HG03571 (cell line): ENCODE measurements at regions not wholly inside any gene's neighbourhood (a gene's known extent, or its start where the extent isn't known, plus 50 kb on each side); places are given as distances from the start of the nearest gene placed in this dataset.
"Not testable (repeated sequence)": the region's sequence is repeated elsewhere in the genome, so short reads cannot be mapped to it uniquely, and the experiment has no call there.

Experiments used
- ATAC-seq: cut with Tn5 transposase; IDR thresholded peaks from one replicate; pipeline ENCODE4 v1.9.1; 2021; ENCODE audit not compliant: unreplicated experiment

DNA sequence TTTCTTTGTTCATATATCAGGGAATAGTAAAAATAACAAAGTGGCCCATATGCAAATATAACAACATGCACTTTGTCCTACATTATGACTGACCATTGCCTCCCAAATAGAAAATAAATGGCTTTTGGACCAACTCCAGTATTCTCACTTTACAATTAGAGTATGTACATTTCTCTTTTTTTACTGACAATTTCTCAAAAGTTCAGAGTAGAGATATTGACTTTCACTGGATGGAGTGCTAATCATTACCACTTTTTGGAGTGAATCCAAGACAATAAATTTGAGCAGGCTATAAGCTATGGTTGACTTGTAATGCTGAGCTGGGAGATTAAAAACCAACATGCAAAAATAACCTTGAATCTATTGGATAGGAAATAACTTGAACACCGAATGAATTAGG is 987.4 kb downstream of the SUCLG1 start:
- no peak for ATAC-seq

DNA sequence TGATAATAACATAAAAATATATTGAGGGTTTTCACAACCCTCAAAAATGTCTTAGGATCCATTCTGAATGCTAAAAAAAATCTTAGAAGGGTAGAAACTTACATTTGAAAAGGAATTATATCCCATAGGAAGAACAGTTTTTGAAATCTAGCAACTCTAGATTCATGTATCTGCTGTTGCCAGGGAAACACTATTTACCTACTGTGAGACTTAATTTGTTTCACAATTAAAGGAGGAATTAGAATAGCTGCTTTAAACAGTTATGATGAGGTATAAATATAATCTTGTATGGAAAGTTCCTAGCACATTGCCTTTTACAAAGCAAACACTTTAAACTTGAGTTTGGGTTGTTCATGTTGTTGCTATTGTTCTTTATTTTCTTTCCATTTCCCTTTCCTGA is 988.2 kb downstream of the SUCLG1 start:
- no peak for ATAC-seq

DNA sequence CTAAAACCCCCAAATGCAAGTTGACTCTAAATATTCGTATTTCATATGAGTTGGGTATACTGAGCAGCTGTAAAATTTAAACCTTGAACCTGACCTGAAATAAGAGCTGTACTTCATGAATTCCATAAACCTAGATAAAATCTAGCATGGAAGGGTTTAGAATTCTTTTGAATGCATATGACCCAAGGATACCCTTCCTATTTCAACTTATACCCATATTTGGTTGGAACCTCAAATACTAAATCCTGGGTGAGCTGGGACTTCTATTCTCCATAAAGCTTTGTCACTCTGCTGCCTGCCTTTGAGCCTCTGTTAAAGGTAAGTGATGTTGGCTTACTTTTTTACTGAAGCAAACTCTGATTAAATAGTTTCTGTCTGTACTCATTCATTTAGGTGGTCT is 994.6 kb downstream of the SUCLG1 start:
- no peak for ATAC-seq

DNA sequence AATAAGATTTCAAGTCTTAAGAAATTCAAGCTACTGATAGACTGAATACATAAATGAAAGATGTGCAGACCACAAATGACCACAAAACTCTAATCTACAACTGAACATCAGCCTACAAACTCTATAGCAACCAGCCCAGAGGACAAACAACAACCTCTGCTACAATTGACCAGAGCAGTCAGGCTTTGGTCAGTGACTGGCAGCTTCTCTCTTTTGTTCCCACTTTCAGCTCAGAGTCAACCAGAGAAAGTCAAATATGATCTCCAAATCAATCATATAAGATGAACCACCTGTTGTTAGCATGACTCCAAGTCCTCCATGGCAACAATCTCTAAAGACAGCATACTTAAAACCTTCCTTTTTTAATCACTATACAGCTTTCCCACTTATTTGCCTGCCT is 996.2 kb downstream of the SUCLG1 start:
- ATAC-seq = no peak

DNA sequence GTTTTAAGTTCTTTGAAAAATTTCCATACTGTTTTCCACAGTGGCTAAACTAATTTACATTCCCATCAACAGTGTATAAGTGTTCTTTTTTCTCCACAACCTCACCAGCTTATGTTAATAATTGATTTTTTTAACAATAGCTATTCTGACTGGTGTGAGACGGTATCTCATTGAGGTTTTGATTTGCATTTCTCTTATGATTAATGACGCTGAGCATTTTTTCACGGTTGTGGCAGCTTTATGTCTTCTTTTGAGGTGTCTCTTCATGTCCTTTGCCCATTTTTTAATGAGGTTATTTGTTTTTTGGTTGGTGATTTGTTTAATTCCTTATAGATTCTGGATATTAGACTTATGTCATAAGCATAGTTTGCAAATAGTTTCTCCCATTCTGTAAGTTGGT is 997.9 kb downstream of the SUCLG1 start:
- ATAC-seq = no peak

DNA sequence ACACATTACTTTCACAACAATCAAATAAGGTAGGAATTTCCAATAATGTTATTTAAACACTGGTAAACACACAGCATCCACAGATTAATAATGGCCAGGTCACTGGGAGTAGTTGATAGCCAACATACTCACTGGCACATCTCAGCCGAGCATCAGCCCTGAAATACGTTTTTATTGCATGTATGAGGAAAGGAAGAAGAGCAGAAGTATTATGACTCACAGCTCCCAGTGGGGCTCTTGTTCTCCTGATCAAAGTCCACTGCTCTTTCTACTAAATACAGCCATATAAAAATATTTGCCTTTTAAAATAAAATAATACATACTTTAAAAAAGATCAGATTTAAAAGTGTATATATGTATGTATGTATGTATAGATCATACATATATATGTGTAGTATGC is 999.6 kb downstream of the SUCLG1 start:
- no peak for ATAC-seq

DNA sequence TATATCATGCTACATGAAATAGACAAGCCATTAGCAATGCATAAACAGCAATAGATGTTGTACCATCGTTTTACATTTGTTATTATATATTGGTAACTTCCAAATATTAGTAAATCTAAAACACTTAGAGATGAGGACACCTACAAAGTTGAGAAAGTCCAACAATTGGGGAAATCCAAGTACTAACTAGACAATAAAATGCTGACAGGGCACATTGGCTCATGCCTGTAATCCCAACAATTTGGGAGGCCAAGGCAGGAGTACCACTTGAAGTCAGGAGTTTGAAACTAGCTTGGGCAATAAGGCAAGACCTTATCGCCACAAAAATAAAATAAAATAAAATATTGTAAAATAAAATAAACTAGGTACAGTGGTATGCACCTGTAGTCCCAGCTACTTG is 1023.1 kb downstream of the SUCLG1 start:
- no peak for ATAC-seq

DNA sequence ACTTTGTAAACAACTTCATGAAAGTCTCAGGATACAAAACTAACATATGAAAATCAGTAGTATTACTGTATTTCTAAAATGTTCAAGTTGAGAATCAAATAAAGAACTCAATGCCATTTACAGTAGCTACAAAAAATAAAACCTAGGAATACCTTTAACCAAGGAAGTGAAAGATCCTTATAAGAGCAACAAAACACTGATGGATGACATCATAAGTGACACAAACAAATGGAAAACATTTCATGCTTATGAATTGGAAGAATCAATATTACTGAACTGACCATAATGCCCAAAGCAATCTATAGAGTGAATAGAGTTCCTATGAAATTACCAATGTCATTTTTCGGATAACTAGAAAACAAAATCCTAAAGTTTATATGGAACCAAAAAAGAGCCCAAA is 1038.1 kb downstream of the SUCLG1 start:
- no peak for ATAC-seq

DNA sequence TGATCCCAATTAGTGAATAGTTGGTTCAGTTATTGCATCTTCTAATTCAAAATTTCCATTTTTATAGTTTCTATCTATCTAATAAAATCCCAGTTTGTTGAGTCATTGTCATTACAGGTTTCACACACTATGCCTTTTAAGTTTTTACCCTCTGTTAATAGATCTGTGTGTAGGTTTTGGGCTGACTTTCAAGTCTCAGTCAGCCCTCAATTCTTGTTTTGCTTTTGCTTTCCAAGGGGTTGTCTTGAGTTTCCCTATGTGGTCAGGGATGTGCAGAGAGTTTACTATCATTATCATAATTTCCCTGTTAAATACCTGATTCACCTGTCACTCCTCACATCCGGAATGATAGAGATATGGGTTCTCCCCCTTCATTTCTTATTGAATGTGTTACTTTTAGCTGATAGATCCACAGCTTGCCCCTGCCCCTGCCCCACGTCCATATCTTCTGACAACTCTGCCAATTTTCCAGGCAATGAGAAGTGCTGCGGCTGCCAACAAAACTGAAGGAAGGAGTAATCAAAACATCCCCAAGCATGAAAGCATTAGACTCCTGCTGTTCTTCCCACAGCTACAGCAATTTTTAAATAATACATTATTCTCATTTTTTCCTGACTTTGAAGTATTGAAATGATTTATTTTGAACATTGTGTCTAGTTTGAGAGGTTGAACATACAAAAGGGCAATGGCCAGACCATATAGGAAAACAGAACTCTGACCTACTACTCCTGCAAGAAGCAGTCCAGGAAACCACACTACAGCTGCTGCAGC is 1064.8 kb downstream of the SUCLG1 start:
- no peak for ATAC-seq

DNA sequence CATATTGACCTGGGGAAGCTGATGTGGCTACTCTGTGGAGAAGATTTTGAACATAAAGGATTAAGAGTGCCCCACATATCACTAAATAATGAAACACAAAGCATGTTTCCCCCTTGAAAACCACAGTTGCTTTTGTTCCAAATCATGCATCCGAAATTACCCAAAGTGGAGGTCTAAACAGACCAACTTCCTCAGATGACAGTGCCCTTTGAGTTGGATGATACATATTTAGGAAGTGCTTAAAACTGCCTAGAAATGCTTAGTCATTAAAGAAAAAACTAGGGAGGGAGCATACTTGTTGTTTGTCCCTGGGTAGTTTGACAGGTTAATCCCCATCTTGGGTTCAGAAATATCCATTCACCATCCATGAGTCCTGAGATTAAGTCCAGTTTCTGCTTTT is 1070.3 kb downstream of the SUCLG1 start:
- ATAC-seq = no peak

DNA sequence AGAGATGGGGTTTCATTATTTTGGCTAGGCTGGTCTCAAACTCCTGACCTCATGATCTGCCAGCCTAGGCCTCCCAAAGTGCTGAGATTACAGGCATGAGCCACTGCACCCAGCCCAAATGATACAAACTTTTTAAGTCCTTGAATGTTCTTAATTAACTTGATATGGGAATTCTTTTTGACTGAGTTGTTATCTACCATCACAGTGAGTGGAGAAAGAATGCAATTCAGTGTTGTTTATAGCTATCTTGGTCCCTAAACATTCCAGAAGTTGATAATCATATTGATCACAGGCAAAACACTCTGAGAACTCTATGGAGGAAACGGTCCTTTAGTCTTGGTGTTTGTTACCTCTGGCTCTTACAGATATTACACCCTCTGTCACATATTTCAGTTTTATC is 1072.5 kb downstream of the SUCLG1 start:
- no peak for ATAC-seq

DNA sequence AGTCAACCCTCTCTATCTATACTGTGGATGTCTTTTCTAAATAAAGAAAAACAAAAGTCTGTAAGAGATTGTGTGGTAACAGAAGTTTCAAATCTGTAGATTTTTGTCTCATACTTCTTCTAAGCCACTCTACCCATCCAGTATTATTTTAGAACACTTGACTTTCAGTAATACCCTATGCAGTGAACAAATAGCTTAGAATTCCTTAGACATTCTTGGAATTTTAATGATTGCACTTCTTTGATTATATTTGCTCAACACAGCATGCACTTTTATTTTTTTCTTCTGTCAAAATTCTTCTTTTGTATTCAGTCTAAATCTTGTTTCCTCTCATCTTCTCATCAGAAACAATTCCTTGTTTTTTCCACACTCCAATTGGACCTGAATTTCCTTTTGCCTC is 1080.2 kb downstream of the SUCLG1 start:
- no peak for ATAC-seq

DNA sequence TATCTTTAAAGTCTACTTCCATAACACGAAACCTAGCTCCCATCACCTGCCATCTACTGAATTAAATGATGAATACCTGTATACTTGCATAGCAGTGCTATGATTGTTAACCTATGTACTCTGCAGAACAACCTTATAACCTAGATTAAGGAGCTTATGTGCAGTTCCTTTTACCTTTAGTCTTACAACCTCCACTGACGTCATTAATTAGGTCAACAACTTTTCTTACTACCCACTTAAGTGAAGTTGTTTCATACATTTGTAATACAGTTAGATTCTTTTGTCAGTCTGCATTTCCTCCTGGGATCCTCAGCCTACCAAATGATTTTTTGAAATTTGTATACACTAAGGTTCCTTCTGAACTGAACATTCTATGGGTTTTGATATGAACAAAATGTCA is 1082.3 kb downstream of the SUCLG1 start:
- no peak for ATAC-seq

DNA sequence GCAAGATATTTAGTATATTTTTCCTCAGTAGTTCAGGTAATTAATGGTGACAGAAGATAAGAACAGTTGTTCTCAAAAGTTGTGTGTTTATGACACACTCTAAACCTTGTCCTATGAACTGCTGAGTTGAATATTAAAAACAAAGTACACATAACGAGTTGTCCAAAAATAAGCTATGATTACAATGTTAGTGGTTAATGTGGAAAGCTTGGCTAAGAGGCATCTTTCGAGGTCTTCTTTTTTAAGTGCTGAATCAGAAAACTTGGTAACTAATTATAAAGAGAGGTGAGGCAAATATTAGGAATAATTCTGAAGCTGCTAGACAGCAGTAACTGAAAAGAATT is 1088.7 kb downstream of the SUCLG1 start:
- ATAC-seq = no peak

DNA sequence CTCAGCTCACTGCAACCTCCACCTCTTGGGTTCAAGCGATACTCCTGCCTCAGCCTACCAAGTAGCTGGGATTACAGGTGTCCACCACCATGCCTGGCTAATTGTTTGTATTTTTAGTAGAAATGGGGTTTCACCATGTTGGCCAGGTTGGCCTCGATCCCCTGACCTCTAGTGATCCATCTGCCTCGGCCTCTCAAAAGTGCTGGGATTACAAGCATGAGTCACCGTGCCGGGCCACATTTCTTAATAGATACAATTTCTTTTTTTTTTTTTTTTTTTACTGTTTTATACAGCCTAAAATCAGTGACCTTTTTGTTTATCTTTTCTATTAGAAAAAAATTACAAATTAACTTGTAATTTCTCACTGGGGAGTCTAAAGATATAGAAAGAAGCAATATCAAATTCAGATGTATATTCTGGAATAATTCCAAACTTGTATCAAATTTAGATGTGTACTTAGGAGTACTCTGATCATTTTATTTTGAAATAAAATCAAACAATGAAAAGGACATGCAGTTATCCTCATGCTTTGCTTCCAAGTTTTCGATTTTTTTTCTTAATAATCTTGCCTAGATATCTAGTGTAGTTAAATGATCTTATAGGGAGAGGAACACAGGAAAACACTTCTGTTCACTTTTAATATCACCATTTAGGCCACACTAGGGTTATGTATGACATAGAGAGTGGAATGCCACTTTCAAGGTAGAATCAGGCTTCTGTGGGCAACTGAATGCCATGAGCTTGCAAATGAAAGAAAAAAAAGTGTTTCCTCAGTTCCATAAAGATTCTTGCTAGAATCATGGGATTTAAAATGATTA is 1089.3 kb downstream of the SUCLG1 start:
- no peak for ATAC-seq

DNA sequence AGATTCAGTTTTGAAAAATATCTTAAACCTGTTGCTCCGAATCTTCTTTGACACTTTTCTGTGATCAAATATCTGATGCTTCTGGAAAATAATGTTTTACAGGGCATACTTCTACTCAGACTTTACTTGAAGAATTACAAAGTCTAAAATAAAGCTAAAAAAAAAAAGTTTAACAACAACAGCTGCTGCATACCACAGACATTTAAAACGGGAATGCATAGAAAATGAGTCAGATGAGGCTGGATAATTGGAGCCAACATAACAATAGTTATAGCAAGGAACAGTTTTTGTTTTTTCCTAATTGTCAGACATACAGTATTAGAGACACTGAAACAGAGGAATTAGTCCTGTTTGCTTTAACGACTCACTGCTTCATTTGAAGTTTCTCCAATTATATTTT is 1090.2 kb downstream of the SUCLG1 start:
- no peak for ATAC-seq

DNA sequence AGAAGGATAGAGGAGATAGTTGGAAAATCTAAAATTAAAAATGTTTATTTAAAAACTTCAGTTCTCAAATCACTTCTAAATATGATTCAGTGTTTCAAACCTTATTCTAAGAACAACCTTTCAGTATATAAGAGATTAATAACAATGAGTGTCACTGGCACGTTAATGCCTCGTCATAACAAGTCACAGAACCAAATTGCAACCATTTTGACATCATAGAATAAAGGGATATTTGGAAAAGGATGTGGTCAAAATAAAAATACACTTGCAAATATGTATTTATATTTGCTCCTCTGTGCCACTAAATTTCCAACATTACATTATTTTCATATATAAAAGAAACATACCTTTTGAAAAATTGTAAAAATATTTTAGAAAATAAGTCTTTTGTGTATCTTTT is 1090.6 kb downstream of the SUCLG1 start:
- no peak for ATAC-seq

DNA sequence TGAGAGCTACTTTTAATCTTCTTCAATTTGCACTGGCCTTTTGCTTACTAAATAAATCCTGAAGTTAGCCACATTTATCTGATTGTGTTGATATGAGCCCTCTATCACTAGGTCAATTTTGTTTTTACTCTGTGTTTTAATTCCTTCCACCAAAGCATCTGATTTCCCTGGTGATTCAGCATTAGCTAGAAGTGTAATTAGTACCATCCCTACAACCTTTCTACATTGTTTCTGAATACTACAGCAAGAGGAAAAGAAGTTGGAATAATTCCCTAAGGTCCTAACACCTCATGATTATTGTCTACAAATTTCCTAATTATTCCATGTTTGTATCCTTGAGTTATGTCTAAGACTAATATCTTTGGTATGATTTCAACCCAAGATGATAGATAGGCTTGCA is 1093.6 kb downstream of the SUCLG1 start:
- no peak for ATAC-seq

DNA sequence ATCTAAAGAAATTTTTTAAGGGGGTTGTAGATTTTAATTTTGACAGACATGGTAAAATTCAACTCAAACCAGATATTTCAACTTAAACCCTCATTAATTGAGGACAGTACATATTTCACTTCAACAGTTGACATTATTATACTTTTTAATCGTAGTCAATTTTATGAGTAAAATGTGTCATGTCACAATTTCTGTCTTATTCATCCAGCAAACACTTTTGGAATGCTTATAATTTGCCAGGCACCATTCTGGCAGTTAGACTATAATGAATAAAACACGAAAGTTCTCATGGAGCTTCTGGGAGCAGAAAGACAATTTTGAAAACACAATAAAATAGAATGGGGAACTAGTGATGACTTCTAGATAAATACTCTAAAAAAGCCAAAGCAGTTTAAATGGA is 1094.8 kb downstream of the SUCLG1 start:
- ATAC-seq = no peak

DNA sequence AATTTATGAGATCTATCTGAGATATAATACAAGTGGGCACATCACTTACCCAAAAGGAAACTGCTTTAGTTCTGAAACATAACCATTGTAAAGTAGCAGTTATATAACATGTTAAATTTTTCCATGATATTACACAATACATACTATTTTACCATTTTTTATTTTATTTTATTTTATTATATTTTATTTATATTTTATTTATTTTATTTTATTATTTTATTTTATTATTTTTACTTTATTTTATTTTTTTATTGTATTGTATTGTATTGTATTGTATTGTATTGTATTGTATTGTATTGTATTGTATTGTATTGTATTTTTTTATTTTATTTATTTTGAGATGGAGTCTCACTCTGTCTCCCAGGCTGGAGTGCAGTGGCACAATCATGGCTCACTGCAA is 1095.9 kb downstream of the SUCLG1 start:
- not testable (repeated sequence) for ATAC-seq

DNA sequence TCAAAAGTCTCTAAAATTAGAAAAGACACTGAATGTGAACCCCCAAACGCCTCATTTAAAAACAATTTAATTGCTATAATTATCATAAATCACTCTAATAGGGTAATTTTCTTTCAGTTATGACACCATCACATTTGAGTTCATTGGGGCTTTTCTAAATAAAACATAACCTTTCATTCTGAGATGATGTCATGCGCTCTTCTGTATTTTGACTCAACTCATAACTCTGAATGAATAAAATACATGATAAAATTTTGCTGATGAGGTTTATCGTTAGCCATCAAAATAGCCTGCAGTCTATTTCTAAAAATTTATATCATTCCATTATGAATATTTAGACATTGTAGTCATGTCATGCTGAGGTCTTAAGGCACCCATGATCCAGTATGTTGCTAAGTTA is 1099.7 kb downstream of the SUCLG1 start:
- ATAC-seq = no peak

DNA sequence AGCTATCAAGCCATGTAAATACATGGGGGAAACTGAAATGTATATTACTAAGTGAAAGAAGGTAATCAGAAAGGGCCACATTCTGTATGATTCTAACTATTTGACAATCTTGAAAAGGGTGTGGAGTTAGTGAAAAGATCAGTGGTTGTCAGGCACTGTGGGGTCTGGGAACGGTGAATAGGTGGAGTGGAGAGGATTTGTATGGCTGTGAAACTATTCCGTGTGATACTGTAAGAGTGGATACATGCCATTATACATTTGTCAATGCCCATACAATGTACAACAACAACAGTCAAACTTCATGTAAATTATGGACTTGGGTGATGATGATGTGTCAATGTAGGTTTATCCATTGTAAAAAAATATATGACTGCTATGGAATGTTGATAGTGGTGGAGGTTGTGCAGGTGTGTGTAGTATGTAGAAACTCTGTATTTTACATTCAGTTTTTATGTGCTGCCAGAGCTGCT is 1116.2 kb downstream of the SUCLG1 start:
- ATAC-seq = no peak

DNA sequence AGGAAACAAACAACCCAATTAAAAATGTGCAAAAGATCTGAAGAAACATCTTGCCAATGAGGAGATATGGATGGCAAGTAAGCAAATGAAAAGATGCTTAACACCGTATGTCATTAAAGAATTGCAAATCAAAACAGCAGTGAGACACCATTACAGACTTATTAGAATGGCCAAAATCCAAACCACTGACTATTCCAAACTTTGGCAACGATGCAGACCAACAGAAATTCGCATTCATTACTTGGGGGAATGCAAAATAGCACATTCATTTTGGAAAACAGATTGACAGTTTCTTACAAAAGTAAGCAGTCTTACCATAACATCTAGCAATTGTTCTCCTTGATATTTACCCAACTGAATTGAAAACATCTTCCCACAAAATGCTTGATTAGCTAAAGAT is 1118.7 kb downstream of the SUCLG1 start:
- no peak for ATAC-seq
